HepG2 (cell line): ENCODE measurements at regions not wholly inside any gene's neighbourhood (a gene's known extent, or its start where the extent isn't known, plus 50 kb on each side); places are given as distances from the start of the nearest gene placed in this dataset.
"Not testable (repeated sequence)": the region's sequence is repeated elsewhere in the genome, so short reads cannot be mapped to it uniquely, and the experiment has no call there.

Experiments
- BHLHE40 ChIP-seq: IDR thresholded peaks from 2 replicates; pipeline ENCODE4 v1.6.1; 2011; ENCODE audit warnings: low read length, improper control_type of control experiment
- EZH2 ChIP-seq: conservative IDR thresholded peaks from 2 replicates; pipeline ENCODE4 v1.6.1; 2012; ENCODE audit warnings: mild to moderate bottlenecking, low read depth, low read length, moderate library complexity
- FOXM1 ChIP-seq: sonication (generic); formaldehyde crosslinking; IDR thresholded peaks from 2 replicates; pipeline ENCODE4 v1.5.0; 2020; ENCODE audit warnings: missing genetic modification reagents
- HDAC6 ChIP-seq: fragments of 200-600 bp; sonication (generic); IDR thresholded peaks from 2 replicates; pipeline ENCODE4 v1.7.0; 2017; ENCODE audit warnings: mild to moderate bottlenecking, antibody characterized with exemption, low read length, low read depth
- NFE2L1 ChIP-seq: sonication (generic); formaldehyde crosslinking; IDR thresholded peaks from 2 replicates; pipeline ENCODE4 v1.4.0; 2020; ENCODE audit warnings: missing genetic modification reagents, mild to moderate bottlenecking, borderline replicate concordance
- NR3C1 ChIP-seq: sonication (generic); formaldehyde crosslinking; IDR thresholded peaks from 2 replicates; pipeline ENCODE4 v1.4.0; 2020; ENCODE audit warnings: missing genetic modification reagents
- POLR2A ChIP-seq, 2 experiments: IDR thresholded peaks; 2 replicates each; pipeline ENCODE4 v1.6.1; 2011; ENCODE audit warnings: low read depth in 2 of 2, low read length in 2 of 2, mild to moderate bottlenecking in 1 of 2, moderate library complexity in 1 of 2; ENCODE audit not compliant: insufficient read depth in 1 of 2
- SNAPC5 ChIP-seq: sonication (generic); formaldehyde crosslinking; IDR thresholded peaks from 2 replicates; pipeline ENCODE4 v1.8.1; 2023; ENCODE audit warnings: mild to moderate bottlenecking, missing genetic modification reagents, borderline replicate concordance
- SRF ChIP-seq: IDR thresholded peaks from 2 replicates; pipeline ENCODE4 v1.6.1; 2011; ENCODE audit warnings: mild to moderate bottlenecking, low read depth, low read length, moderate library complexity
- ZEB1 ChIP-seq: IDR thresholded peaks from 2 replicates; pipeline ENCODE4 v1.6.1; 2012; ENCODE audit warnings: mild to moderate bottlenecking, low read depth, inconsistent platforms; ENCODE audit not compliant: insufficient replicate concordance
- ZFP36 ChIP-seq: fragments of 150-350 bp; IDR thresholded peaks from 2 replicates; pipeline ENCODE4 v1.6.1; 2018; ENCODE audit warnings: borderline replicate concordance, low read length, low read depth; ENCODE audit not compliant: partially characterized antibody
- ZNF619 ChIP-seq: sonication (generic); formaldehyde crosslinking; IDR thresholded peaks from 2 replicates; pipeline ENCODE4 v1.4.0; 2020; ENCODE audit warnings: mild to moderate bottlenecking, missing genetic modification reagents
- TF ChIP-seq, protein P1 (sequence below): sonication (generic); formaldehyde crosslinking; IDR thresholded peaks from 2 replicates; pipeline ENCODE4 v1.5.0; 2020; ENCODE audit warnings: mild to moderate bottlenecking, missing genetic modification reagents, moderate library complexity
- TF ChIP-seq, protein P2 (sequence below): sonication (generic); formaldehyde crosslinking; IDR thresholded peaks from 2 replicates; pipeline ENCODE4 v1.4.0; 2020; ENCODE audit warnings: missing genetic modification reagents

GRCh38 chr9:41779192-41779591 lies 350.0 kb downstream of the CNTNAP3B start:
- TF ChIP-seq, protein P1, sequence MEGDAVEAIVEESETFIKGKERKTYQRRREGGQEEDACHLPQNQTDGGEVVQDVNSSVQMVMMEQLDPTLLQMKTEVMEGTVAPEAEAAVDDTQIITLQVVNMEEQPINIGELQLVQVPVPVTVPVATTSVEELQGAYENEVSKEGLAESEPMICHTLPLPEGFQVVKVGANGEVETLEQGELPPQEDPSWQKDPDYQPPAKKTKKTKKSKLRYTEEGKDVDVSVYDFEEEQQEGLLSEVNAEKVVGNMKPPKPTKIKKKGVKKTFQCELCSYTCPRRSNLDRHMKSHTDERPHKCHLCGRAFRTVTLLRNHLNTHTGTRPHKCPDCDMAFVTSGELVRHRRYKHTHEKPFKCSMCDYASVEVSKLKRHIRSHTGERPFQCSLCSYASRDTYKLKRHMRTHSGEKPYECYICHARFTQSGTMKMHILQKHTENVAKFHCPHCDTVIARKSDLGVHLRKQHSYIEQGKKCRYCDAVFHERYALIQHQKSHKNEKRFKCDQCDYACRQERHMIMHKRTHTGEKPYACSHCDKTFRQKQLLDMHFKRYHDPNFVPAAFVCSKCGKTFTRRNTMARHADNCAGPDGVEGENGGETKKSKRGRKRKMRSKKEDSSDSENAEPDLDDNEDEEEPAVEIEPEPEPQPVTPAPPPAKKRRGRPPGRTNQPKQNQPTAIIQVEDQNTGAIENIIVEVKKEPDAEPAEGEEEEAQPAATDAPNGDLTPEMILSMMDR (CRISPR knock-in tag): not testable (repeated sequence)
- not testable (repeated sequence) for TF ChIP-seq ZEB1; BHLHE40; NR3C1 (CRISPR knock-in tag); SNAPC5 (CRISPR knock-in tag); EZH2; ZFP36; HDAC6; NFE2L1 (CRISPR knock-in tag); POLR2A (IDR thresholded peaks at IDR 0.05; ENCODE audit: insufficient read depth in 1 of 2, low read depth in 2 of 2, low read length in 2 of 2); SRF; FOXM1 (CRISPR knock-in tag); ZNF619 (CRISPR knock-in tag)
- TF ChIP-seq, protein P2, sequence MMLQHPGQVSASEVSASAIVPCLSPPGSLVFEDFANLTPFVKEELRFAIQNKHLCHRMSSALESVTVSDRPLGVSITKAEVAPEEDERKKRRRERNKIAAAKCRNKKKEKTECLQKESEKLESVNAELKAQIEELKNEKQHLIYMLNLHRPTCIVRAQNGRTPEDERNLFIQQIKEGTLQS: not testable (repeated sequence)
